RWPE1 (cell line): ENCODE measurements at regions not wholly inside any gene's neighbourhood (a gene's known extent, or its start where the extent isn't known, plus 50 kb on each side); places are given as distances from the start of the nearest gene placed in this dataset.

Experiments used
- CTCF ChIA-PET: fragments of 350-600 bp; sonication (Branson Sonifier 250); formaldehyde crosslinking; extraction: SDS; loops from one replicate; lab custom pipeline; 2021; lab: Yijun Ruan, JAX
- POLR2A ChIA-PET: fragments of 400-600 bp; formaldehyde crosslinking; extraction: SDS; loops from one replicate; lab custom pipeline; 2020; ENCODE audit warnings: antibody characterized with exemption; ENCODE audit not compliant: low non-redundant PET; lab: Yijun Ruan, JAX
- DNase-seq: peaks from one replicate; pipeline ENCODE4 v3.0.0; 2012; ENCODE audit warnings: low spot score
- H3K27ac ChIP-seq: fragments of 450-650 bp; 2 replicates; pipeline ENCODE4 v1.5.1; 2017
- TF ChIP-seq, protein P1 (sequence below): fragments of 450-650 bp; conservative IDR thresholded peaks from 2 replicates; pipeline ENCODE4 v1.5.1; 2017; ENCODE audit warnings: low read depth, mild to moderate bottlenecking

GRCh38 chr1:90139837-90140236, 144.9 kb downstream of the ZNF326 start:
- no peak overlapping the region for H3K27ac ChIP-seq
- TF ChIP-seq, protein P1, sequence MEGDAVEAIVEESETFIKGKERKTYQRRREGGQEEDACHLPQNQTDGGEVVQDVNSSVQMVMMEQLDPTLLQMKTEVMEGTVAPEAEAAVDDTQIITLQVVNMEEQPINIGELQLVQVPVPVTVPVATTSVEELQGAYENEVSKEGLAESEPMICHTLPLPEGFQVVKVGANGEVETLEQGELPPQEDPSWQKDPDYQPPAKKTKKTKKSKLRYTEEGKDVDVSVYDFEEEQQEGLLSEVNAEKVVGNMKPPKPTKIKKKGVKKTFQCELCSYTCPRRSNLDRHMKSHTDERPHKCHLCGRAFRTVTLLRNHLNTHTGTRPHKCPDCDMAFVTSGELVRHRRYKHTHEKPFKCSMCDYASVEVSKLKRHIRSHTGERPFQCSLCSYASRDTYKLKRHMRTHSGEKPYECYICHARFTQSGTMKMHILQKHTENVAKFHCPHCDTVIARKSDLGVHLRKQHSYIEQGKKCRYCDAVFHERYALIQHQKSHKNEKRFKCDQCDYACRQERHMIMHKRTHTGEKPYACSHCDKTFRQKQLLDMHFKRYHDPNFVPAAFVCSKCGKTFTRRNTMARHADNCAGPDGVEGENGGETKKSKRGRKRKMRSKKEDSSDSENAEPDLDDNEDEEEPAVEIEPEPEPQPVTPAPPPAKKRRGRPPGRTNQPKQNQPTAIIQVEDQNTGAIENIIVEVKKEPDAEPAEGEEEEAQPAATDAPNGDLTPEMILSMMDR: no peak
- POLR2A ChIA-PET: no interaction called here
- CTCF ChIA-PET: no interaction called here
- no peak for DNase-seq

DNA sequence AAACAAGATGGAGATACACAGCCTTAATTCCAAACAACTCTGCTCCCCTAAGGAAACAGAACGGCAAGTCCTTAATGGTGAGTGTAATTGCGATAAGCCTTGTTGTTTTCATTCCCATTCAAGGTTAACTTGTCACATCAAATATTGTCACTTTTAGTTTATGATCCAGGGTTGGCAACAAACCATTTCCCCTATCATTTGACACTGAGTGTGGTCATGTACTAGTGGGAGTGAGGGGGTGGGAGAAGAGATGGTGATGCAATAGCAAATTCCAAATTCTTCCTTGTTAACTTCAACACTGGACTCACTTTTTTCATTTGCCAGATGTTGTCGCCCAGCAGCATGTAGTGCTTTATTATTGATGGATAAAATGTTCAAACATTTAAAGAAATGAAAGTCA, 140.4 kb downstream of the ZNF326 start:
- H3K27ac ChIP-seq: no peak overlapping the region
- CTCF ChIA-PET: no interaction called here
- TF ChIP-seq, protein P1: no peak
- POLR2A ChIA-PET: no interaction called here
- DNase-seq: no peak

DNA sequence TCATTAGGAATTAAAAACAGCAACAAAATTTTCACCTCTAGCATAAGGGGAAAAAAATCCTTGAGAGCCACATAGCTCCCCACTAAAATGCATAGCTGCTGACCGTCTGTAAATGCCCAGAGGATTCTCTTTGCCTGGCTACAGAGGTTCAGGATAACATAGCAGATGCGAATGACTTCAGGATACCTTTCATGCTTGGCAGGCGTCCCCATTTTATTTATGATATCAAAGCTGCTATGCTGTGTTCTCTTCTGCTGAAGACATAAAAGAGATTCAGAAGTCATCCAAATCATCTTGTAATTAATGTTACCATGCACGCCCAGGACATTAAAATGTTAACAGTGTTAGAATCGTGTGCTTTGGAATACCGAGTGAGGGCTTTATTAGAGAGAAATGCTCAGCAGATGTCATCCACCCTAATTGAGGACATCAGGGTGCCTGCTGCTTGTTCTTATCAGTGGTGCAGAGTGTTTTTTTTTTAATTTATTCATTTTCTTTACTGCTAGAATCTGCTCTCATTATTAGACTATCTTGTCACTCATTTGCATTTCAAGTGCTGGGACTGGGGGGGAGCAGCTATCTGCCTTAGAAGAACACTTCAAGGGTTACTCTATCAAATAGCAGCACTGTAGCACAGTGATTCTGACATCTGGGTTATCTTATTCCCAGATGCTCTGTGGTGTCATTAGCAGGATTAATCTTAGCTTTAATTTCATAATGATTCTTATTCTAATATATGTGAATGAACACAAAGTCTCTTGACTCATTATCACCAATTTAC, 139.5 kb downstream of the ZNF326 start:
- H3K27ac ChIP-seq: no peak overlapping the region
- CTCF ChIA-PET: interaction anchor here (0.6 to 1.2 kb wide), 3 partner anchors 10 to 1144 kb away, joined by 3 read pairs; no protein-coding TSS in a partner anchor
- POLR2A ChIA-PET: no interaction called here
- no peak for DNase-seq
- TF ChIP-seq, protein P1: no peak

DNA sequence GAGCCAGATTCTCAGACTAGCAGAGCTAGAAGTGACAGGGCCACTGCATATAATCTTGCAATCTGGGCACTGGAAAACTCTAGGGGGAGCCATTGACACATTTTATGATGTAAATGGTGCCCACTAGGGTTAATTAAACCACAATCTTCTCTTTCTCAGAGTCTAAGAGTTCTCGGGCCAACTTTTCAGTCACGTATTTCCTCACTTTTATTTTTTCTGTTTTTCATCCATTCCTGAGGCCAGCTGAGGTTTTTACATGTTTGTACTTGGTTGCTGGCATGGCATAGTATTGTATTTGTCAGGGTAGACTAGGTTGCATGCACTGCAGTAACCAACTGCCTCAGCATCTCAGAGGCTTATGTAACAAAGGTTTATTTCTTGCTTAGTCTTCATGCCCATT, 138.2 kb downstream of the ZNF326 start:
- CTCF ChIA-PET: interaction anchor here (0.6 to 1.0 kb wide), 4 partner anchors 68 to 1146 kb away, joined by 3 to 4 read pairs (median 3); no protein-coding TSS in a partner anchor
- POLR2A ChIA-PET: no interaction called here
- H3K27ac ChIP-seq: no peak overlapping the region
- TF ChIP-seq, protein P1: peak; percentile 28
- DNase-seq: peak; percentile 44

GRCh38 chr1:90132306-90132705, 137.4 kb downstream of the ZNF326 start:
- no peak for DNase-seq
- ChIA-PET POLR2A (no interaction called here), CTCF (interaction anchor here (0.6 to 0.7 kb wide), 2 partner anchors 12 to 638 kb away, joined by 3 read pairs; no protein-coding TSS in a partner anchor)
- H3K27ac ChIP-seq: no peak overlapping the region
- TF ChIP-seq, protein P1: no peak

DNA sequence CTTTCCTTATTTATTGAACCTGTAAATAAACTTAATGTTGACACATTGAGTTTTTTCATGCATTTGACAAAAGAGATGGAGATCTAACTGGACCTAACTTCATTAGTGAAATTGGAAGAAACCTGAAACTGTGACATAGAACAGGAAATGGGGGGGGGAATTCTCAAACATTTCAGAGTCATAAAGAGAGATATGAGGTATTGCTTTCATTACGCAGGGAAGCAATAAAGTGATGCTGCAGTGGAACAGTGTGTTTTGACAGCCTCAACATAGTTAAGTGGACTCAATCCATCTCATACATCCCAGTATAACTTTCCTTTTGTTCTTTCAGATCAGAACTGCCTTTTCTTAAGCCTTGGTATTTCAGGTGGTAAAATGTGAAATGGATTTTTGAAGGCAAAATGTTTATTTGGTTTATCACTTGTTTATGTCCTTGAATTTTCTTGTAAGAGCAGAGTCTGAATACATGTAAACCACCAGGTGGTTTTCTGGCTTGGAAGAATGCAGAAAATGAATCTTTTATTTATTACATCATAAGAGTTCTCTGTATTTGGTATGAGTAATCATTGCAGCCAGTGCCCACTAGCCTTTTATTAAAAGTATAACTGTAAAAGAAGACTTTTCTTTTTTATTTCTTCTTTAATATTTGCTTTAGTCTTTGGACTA, 132.5 kb downstream of the ZNF326 start:
- H3K27ac ChIP-seq: no peak overlapping the region
- no peak for DNase-seq
- ChIA-PET POLR2A (no interaction called here), CTCF (no interaction called here)
- TF ChIP-seq, protein P1: no peak
